ENCODE measurements at regions not wholly inside any gene's neighbourhood (a gene's known extent, or its start where the extent isn't known, plus 50 kb on each side); places are given as distances from the start of the nearest gene placed in this dataset.

- ATAC-seq (ENCODE audit: low read depth in 2 of 2) (no peak), DNase-seq (no peak)
- Mint-ChIP-seq H3K27me3 (peaks cover 10% of the 10 kb centered on the region), H3K4me3 (no peak overlapping the region), H3K4me1 (no peaks in the 10 kb centered on the region), H3K9me3 (no peaks in the 10 kb centered on the region), H3K36me3 (no peaks in the 10 kb centered on the region), H3K27ac (no peak overlapping the region)
- Histone ChIP-seq H3K36me3 (ENCODE audit: control insufficient read depth, insufficient read depth, low read length) (no peaks in the 10 kb centered on the region), H3K4me1 (ENCODE audit: control insufficient read depth, insufficient read depth, low read length, poor library complexity, severe bottlenecking) (no peaks in the 10 kb centered on the region), H3K27me3 (ENCODE audit: control insufficient read depth, insufficient read depth, low read length) (peaks cover 4% of the 10 kb centered on the region), H3K27ac (ENCODE audit: insufficient read depth, low read length, poor library complexity, severe bottlenecking) (no peak overlapping the region), H3K4me3 (ENCODE audit: low read depth, low read length) (no peak overlapping the region), H3K9me3 (ENCODE audit: control insufficient read depth in 2 of 2, low read length in 2 of 2) (no peaks in the 10 kb centered on the region)
Measured at GRCh38 chr10:62894156-62894555, 78.0 kb upstream of the EGR2 start.

- Mint-ChIP-seq H3K9me3 (no peaks in the 10 kb centered on the region), H3K27me3 (peaks cover 16% of the 10 kb centered on the region), H3K4me3 (no peak overlapping the region), H3K36me3 (no peaks in the 10 kb centered on the region), H3K4me1 (no peaks in the 10 kb centered on the region), H3K27ac (no peak overlapping the region)
- DNase-seq (no peak), ATAC-seq (ENCODE audit: low read depth in 2 of 2) (no peak)
- H3K4me3 ChIP-seq (ENCODE audit: low read depth, low read length) = no peak overlapping the region
- no peak overlapping the region for H3K27ac ChIP-seq (ENCODE audit: insufficient read depth, low read length, poor library complexity, severe bottlenecking)
- no peaks in the 10 kb centered on the region for H3K36me3 ChIP-seq (ENCODE audit: control insufficient read depth, insufficient read depth, low read length)
- H3K4me1 ChIP-seq (ENCODE audit: control insufficient read depth, insufficient read depth, low read length, poor library complexity, severe bottlenecking) = no peaks in the 10 kb centered on the region
- H3K27me3 ChIP-seq (ENCODE audit: control insufficient read depth, insufficient read depth, low read length) = peaks cover 4% of the 10 kb centered on the region
- no peaks in the 10 kb centered on the region for H3K9me3 ChIP-seq (ENCODE audit: control insufficient read depth in 2 of 2, low read length in 2 of 2)
Measured at GRCh38 chr10:62893036-62893435, 76.9 kb upstream of the EGR2 start.

GRCh38 chr10:62890395-62890794, 74.2 kb upstream of the EGR2 start:
- H3K9me3 Mint-ChIP-seq = no peaks in the 10 kb centered on the region
- H3K27me3 Mint-ChIP-seq = peaks cover 20% of the 10 kb centered on the region
- H3K36me3 Mint-ChIP-seq = no peaks in the 10 kb centered on the region
- peaks cover 4% of the 10 kb centered on the region for H3K27me3 ChIP-seq (ENCODE audit: control insufficient read depth, insufficient read depth, low read length)
- H3K9me3 ChIP-seq (ENCODE audit: control insufficient read depth in 2 of 2, low read length in 2 of 2) = no peaks in the 10 kb centered on the region
- no peak overlapping the region for H3K4me3 Mint-ChIP-seq
- ATAC-seq (ENCODE audit: low read depth in 2 of 2) = no peak
- no peaks in the 10 kb centered on the region for H3K36me3 ChIP-seq (ENCODE audit: control insufficient read depth, insufficient read depth, low read length)
- no peak overlapping the region for H3K27ac Mint-ChIP-seq
- no peak overlapping the region for H3K4me3 ChIP-seq (ENCODE audit: low read depth, low read length)
- no peak overlapping the region for H3K27ac ChIP-seq (ENCODE audit: insufficient read depth, low read length, poor library complexity, severe bottlenecking)
- H3K4me1 Mint-ChIP-seq = no peaks in the 10 kb centered on the region
- no peaks in the 10 kb centered on the region for H3K4me1 ChIP-seq (ENCODE audit: control insufficient read depth, insufficient read depth, low read length, poor library complexity, severe bottlenecking)
- DNase-seq = no peak

- H3K27me3 Mint-ChIP-seq = peaks cover 20% of the 10 kb centered on the region
- no peaks in the 10 kb centered on the region for H3K36me3 ChIP-seq (ENCODE audit: control insufficient read depth, insufficient read depth, low read length)
- no peaks in the 10 kb centered on the region for H3K36me3 Mint-ChIP-seq
- H3K4me3 Mint-ChIP-seq = no peak overlapping the region
- DNase-seq (no peak), ATAC-seq (ENCODE audit: low read depth in 2 of 2) (no peak)
- H3K4me3 ChIP-seq (ENCODE audit: low read depth, low read length) = no peak overlapping the region
- H3K9me3 Mint-ChIP-seq = peaks cover 0 to 2% (median 0%) of the 10 kb centered on the region in 7 donors
- no peaks in the 10 kb centered on the region for H3K9me3 ChIP-seq (ENCODE audit: control insufficient read depth in 2 of 2, low read length in 2 of 2)
- H3K27ac ChIP-seq (ENCODE audit: insufficient read depth, low read length, poor library complexity, severe bottlenecking) = no peak overlapping the region
- no peak overlapping the region for H3K27ac Mint-ChIP-seq
- H3K27me3 ChIP-seq (ENCODE audit: control insufficient read depth, insufficient read depth, low read length) = peaks cover 6% of the 10 kb centered on the region
- H3K4me1 Mint-ChIP-seq = no peaks in the 10 kb centered on the region
- no peaks in the 10 kb centered on the region for H3K4me1 ChIP-seq (ENCODE audit: control insufficient read depth, insufficient read depth, low read length, poor library complexity, severe bottlenecking)
Measured at GRCh38 chr10:62887642-62888041, 71.5 kb upstream of the EGR2 start.

- Mint-ChIP-seq H3K27ac (no peak overlapping the region), H3K27me3 (peaks cover 27% of the 10 kb centered on the region), H3K4me3 (no peak overlapping the region), H3K36me3 (no peaks in the 10 kb centered on the region), H3K4me1 (no peaks in the 10 kb centered on the region), H3K9me3 (peaks cover 0 to 2% (median 0%) of the 10 kb centered on the region in 7 donors)
- ATAC-seq (ENCODE audit: low read depth in 2 of 2) = no peak
- Histone ChIP-seq H3K4me3 (ENCODE audit: low read depth, low read length) (no peak overlapping the region), H3K9me3 (ENCODE audit: control insufficient read depth in 2 of 2, low read length in 2 of 2) (no peaks in the 10 kb centered on the region), H3K27ac (ENCODE audit: insufficient read depth, low read length, poor library complexity, severe bottlenecking) (no peak overlapping the region), H3K27me3 (ENCODE audit: control insufficient read depth, insufficient read depth, low read length) (peaks cover 9% of the 10 kb centered on the region), H3K4me1 (ENCODE audit: control insufficient read depth, insufficient read depth, low read length, poor library complexity, severe bottlenecking) (no peaks in the 10 kb centered on the region), H3K36me3 (ENCODE audit: control insufficient read depth, insufficient read depth, low read length) (no peaks in the 10 kb centered on the region)
- no peak for DNase-seq
Measured at GRCh38 chr10:62885684-62886461, 69.7 kb upstream of the EGR2 start.

- ATAC-seq (ENCODE audit: low read depth in 2 of 2) = no peak
- H3K27me3 Mint-ChIP-seq = peaks cover 19% of the 10 kb centered on the region
- Histone ChIP-seq H3K36me3 (ENCODE audit: control insufficient read depth, insufficient read depth, low read length) (no peaks in the 10 kb centered on the region), H3K4me3 (ENCODE audit: low read depth, low read length) (no peak overlapping the region), H3K27ac (ENCODE audit: insufficient read depth, low read length, poor library complexity, severe bottlenecking) (no peak overlapping the region), H3K27me3 (ENCODE audit: control insufficient read depth, insufficient read depth, low read length) (peaks cover 13% of the 10 kb centered on the region), H3K4me1 (ENCODE audit: control insufficient read depth, insufficient read depth, low read length, poor library complexity, severe bottlenecking) (no peaks in the 10 kb centered on the region), H3K9me3 (ENCODE audit: control insufficient read depth in 2 of 2, low read length in 2 of 2) (no peaks in the 10 kb centered on the region)
- H3K36me3 Mint-ChIP-seq = no peaks in the 10 kb centered on the region
- no peaks in the 10 kb centered on the region for H3K4me1 Mint-ChIP-seq
- DNase-seq = no peak
- H3K4me3 Mint-ChIP-seq = no peak overlapping the region
- H3K9me3 Mint-ChIP-seq = peaks cover 0 to 2% (median 0%) of the 10 kb centered on the region in 7 donors
- H3K27ac Mint-ChIP-seq = no peak overlapping the region
Measured at GRCh38 chr10:62880162-62880561, 64.0 kb upstream of the EGR2 start.

GRCh38 chr10:62873866-62874265, 57.7 kb upstream of the EGR2 start:
- Mint-ChIP-seq H3K27ac (no peak overlapping the region), H3K4me1 (no peaks in the 10 kb centered on the region), H3K27me3 (peaks cover 13% of the 10 kb centered on the region), H3K9me3 (peaks cover 0 to 4% (median 0%) of the 10 kb centered on the region in 7 donors), H3K4me3 (no peak overlapping the region), H3K36me3 (no peaks in the 10 kb centered on the region)
- no peaks in the 10 kb centered on the region for H3K36me3 ChIP-seq (ENCODE audit: control insufficient read depth, insufficient read depth, low read length)
- no peaks in the 10 kb centered on the region for H3K4me1 ChIP-seq (ENCODE audit: control insufficient read depth, insufficient read depth, low read length, poor library complexity, severe bottlenecking)
- DNase-seq (no peak), ATAC-seq (ENCODE audit: low read depth in 2 of 2) (no peak)
- H3K27ac ChIP-seq (ENCODE audit: insufficient read depth, low read length, poor library complexity, severe bottlenecking) = no peak overlapping the region
- no peaks in the 10 kb centered on the region for H3K9me3 ChIP-seq (ENCODE audit: control insufficient read depth in 2 of 2, low read length in 2 of 2)
- H3K4me3 ChIP-seq (ENCODE audit: low read depth, low read length) = no peak overlapping the region
- peaks cover 4% of the 10 kb centered on the region for H3K27me3 ChIP-seq (ENCODE audit: control insufficient read depth, insufficient read depth, low read length)

- Mint-ChIP-seq H3K9me3 (peaks cover 0 to 4% (median 0%) of the 10 kb centered on the region in 7 donors), H3K4me1 (no peaks in the 10 kb centered on the region), H3K27me3 (peaks cover 9% of the 10 kb centered on the region), H3K27ac (no peak overlapping the region), H3K4me3 (no peak overlapping the region), H3K36me3 (no peaks in the 10 kb centered on the region)
- DNase-seq (peak in 1 of 3 donors; percentile 35), ATAC-seq (ENCODE audit: low read depth in 2 of 2) (no peak)
- Histone ChIP-seq H3K9me3 (ENCODE audit: control insufficient read depth in 2 of 2, low read length in 2 of 2) (no peaks in the 10 kb centered on the region), H3K36me3 (ENCODE audit: control insufficient read depth, insufficient read depth, low read length) (no peaks in the 10 kb centered on the region), H3K27ac (ENCODE audit: insufficient read depth, low read length, poor library complexity, severe bottlenecking) (no peak overlapping the region), H3K4me1 (ENCODE audit: control insufficient read depth, insufficient read depth, low read length, poor library complexity, severe bottlenecking) (no peaks in the 10 kb centered on the region), H3K4me3 (ENCODE audit: low read depth, low read length) (no peak overlapping the region), H3K27me3 (ENCODE audit: control insufficient read depth, insufficient read depth, low read length) (no peaks in the 10 kb centered on the region)
Measured at GRCh38 chr10:62870866-62871265, 54.7 kb upstream of the EGR2 start.
